ENCODE measurements at regions not wholly inside any gene's neighbourhood (a gene's known extent, or its start where the extent isn't known, plus 50 kb on each side); places are given as distances from the start of the nearest gene placed in this dataset.

GRCh38 chr6:125659887-125660286 lies 89.5 kb upstream of the HEY2 start:
- H3K27ac ChIP-seq (ENCODE audit: low read depth in 2 of 2, low read length in 2 of 2), result no peak overlapping the region
- no peaks in the 10 kb centered on the region for H3K36me3 ChIP-seq (ENCODE audit: control insufficient read depth in 2 of 2, insufficient read depth in 2 of 2, low read length in 2 of 2)
- H3K9ac ChIP-seq (ENCODE audit: low read depth in 1 of 2, low read length in 2 of 2), result no peak overlapping the region
- H3K4me3 ChIP-seq (ENCODE audit: low read length in 2 of 2), result no peak overlapping the region
- no peaks in the 10 kb centered on the region for H3K4me1 ChIP-seq (ENCODE audit: control insufficient read depth in 2 of 2, insufficient read depth in 2 of 2, low read length in 2 of 2)
- no peaks in the 10 kb centered on the region for H3K27me3 ChIP-seq (ENCODE audit: control insufficient read depth in 2 of 2, insufficient read depth in 2 of 2, low read length in 2 of 2)
- H3K9me3 ChIP-seq (ENCODE audit: control insufficient read depth in 2 of 2, low read length in 2 of 2), result no peaks in the 10 kb centered on the region

- no peaks in the 10 kb centered on the region for H3K9me3 ChIP-seq (ENCODE audit: control insufficient read depth in 2 of 2, low read length in 2 of 2)
- H3K4me1 ChIP-seq (ENCODE audit: control insufficient read depth in 2 of 2, insufficient read depth in 2 of 2, low read length in 2 of 2), result no peaks in the 10 kb centered on the region
- no peak overlapping the region for H3K9ac ChIP-seq (ENCODE audit: low read depth in 1 of 2, low read length in 2 of 2)
- no peak overlapping the region for H3K4me3 ChIP-seq (ENCODE audit: low read length in 2 of 2)
- H3K27ac ChIP-seq (ENCODE audit: low read depth in 2 of 2, low read length in 2 of 2), result no peak overlapping the region
- no peaks in the 10 kb centered on the region for H3K36me3 ChIP-seq (ENCODE audit: control insufficient read depth in 2 of 2, insufficient read depth in 2 of 2, low read length in 2 of 2)
- H3K27me3 ChIP-seq (ENCODE audit: control insufficient read depth in 2 of 2, insufficient read depth in 2 of 2, low read length in 2 of 2), result no peaks in the 10 kb centered on the region
Measured at GRCh38 chr6:125662296-125662695, 87.1 kb upstream of the HEY2 start.

GRCh38 chr6:125665295-125665814 lies 84.1 kb upstream of the HEY2 start:
- Histone ChIP-seq H3K36me3 (ENCODE audit: control insufficient read depth in 2 of 2, insufficient read depth in 2 of 2, low read length in 2 of 2) (no peaks in the 10 kb centered on the region), H3K9me3 (ENCODE audit: control insufficient read depth in 2 of 2, low read length in 2 of 2) (no peaks in the 10 kb centered on the region), H3K27ac (ENCODE audit: low read depth in 2 of 2, low read length in 2 of 2) (no peak overlapping the region), H3K4me3 (ENCODE audit: low read length in 2 of 2) (no peak overlapping the region), H3K9ac (ENCODE audit: low read depth in 1 of 2, low read length in 2 of 2) (no peak overlapping the region), H3K27me3 (ENCODE audit: control insufficient read depth in 2 of 2, insufficient read depth in 2 of 2, low read length in 2 of 2) (no peaks in the 10 kb centered on the region), H3K4me1 (ENCODE audit: control insufficient read depth in 2 of 2, insufficient read depth in 2 of 2, low read length in 2 of 2) (no peaks in the 10 kb centered on the region)

- Histone ChIP-seq H3K9ac (ENCODE audit: low read depth in 1 of 2, low read length in 2 of 2) (no peak overlapping the region), H3K9me3 (ENCODE audit: control insufficient read depth in 2 of 2, low read length in 2 of 2) (no peaks in the 10 kb centered on the region), H3K4me1 (ENCODE audit: control insufficient read depth in 2 of 2, insufficient read depth in 2 of 2, low read length in 2 of 2) (no peaks in the 10 kb centered on the region), H3K27ac (ENCODE audit: low read depth in 2 of 2, low read length in 2 of 2) (no peak overlapping the region), H3K4me3 (ENCODE audit: low read length in 2 of 2) (no peak overlapping the region), H3K36me3 (ENCODE audit: control insufficient read depth in 2 of 2, insufficient read depth in 2 of 2, low read length in 2 of 2) (no peaks in the 10 kb centered on the region), H3K27me3 (ENCODE audit: control insufficient read depth in 2 of 2, insufficient read depth in 2 of 2, low read length in 2 of 2) (no peaks in the 10 kb centered on the region)
Measured at GRCh38 chr6:125667326-125667725, 82.1 kb upstream of the HEY2 start.

GRCh38 chr6:125668071-125668470 lies 81.4 kb upstream of the HEY2 start:
- Histone ChIP-seq H3K4me1 (ENCODE audit: control insufficient read depth in 2 of 2, insufficient read depth in 2 of 2, low read length in 2 of 2) (no peaks in the 10 kb centered on the region), H3K36me3 (ENCODE audit: control insufficient read depth in 2 of 2, insufficient read depth in 2 of 2, low read length in 2 of 2) (no peaks in the 10 kb centered on the region), H3K9me3 (ENCODE audit: control insufficient read depth in 2 of 2, low read length in 2 of 2) (no peaks in the 10 kb centered on the region), H3K4me3 (ENCODE audit: low read length in 2 of 2) (no peak overlapping the region), H3K9ac (ENCODE audit: low read depth in 1 of 2, low read length in 2 of 2) (no peak overlapping the region), H3K27me3 (ENCODE audit: control insufficient read depth in 2 of 2, insufficient read depth in 2 of 2, low read length in 2 of 2) (no peaks in the 10 kb centered on the region), H3K27ac (ENCODE audit: low read depth in 2 of 2, low read length in 2 of 2) (no peak overlapping the region)

- Histone ChIP-seq H3K4me3 (ENCODE audit: low read length in 2 of 2) (no peak overlapping the region), H3K27ac (ENCODE audit: low read depth in 2 of 2, low read length in 2 of 2) (no peak overlapping the region), H3K9me3 (ENCODE audit: control insufficient read depth in 2 of 2, low read length in 2 of 2) (no peaks in the 10 kb centered on the region), H3K36me3 (ENCODE audit: control insufficient read depth in 2 of 2, insufficient read depth in 2 of 2, low read length in 2 of 2) (no peaks in the 10 kb centered on the region), H3K9ac (ENCODE audit: low read depth in 1 of 2, low read length in 2 of 2) (no peak overlapping the region), H3K4me1 (ENCODE audit: control insufficient read depth in 2 of 2, insufficient read depth in 2 of 2, low read length in 2 of 2) (no peaks in the 10 kb centered on the region), H3K27me3 (ENCODE audit: control insufficient read depth in 2 of 2, insufficient read depth in 2 of 2, low read length in 2 of 2) (peaks cover 0 to 4% of the 10 kb centered on the region in 2 donors)
Measured at GRCh38 chr6:125670568-125670967, 78.9 kb upstream of the HEY2 start.

GRCh38 chr6:125671323-125671722 lies 78.1 kb upstream of the HEY2 start:
- H3K9ac ChIP-seq (ENCODE audit: low read depth in 1 of 2, low read length in 2 of 2), result no peak overlapping the region
- H3K36me3 ChIP-seq (ENCODE audit: control insufficient read depth in 2 of 2, insufficient read depth in 2 of 2, low read length in 2 of 2), result no peaks in the 10 kb centered on the region
- no peaks in the 10 kb centered on the region for H3K9me3 ChIP-seq (ENCODE audit: control insufficient read depth in 2 of 2, low read length in 2 of 2)
- H3K4me1 ChIP-seq (ENCODE audit: control insufficient read depth in 2 of 2, insufficient read depth in 2 of 2, low read length in 2 of 2), result no peaks in the 10 kb centered on the region
- no peak overlapping the region for H3K4me3 ChIP-seq (ENCODE audit: low read length in 2 of 2)
- peaks cover 0 to 4% of the 10 kb centered on the region in 2 donors for H3K27me3 ChIP-seq (ENCODE audit: control insufficient read depth in 2 of 2, insufficient read depth in 2 of 2, low read length in 2 of 2)
- H3K27ac ChIP-seq (ENCODE audit: low read depth in 2 of 2, low read length in 2 of 2), result no peak overlapping the region

GRCh38 chr6:125674230-125674629 lies 75.2 kb upstream of the HEY2 start:
- Histone ChIP-seq H3K36me3 (ENCODE audit: control insufficient read depth in 2 of 2, insufficient read depth in 2 of 2, low read length in 2 of 2) (no peaks in the 10 kb centered on the region), H3K9ac (ENCODE audit: low read depth in 1 of 2, low read length in 2 of 2) (no peak overlapping the region), H3K9me3 (ENCODE audit: control insufficient read depth in 2 of 2, low read length in 2 of 2) (no peaks in the 10 kb centered on the region), H3K4me1 (ENCODE audit: control insufficient read depth in 2 of 2, insufficient read depth in 2 of 2, low read length in 2 of 2) (no peaks in the 10 kb centered on the region), H3K27me3 (ENCODE audit: control insufficient read depth in 2 of 2, insufficient read depth in 2 of 2, low read length in 2 of 2) (peaks cover 0 to 4% of the 10 kb centered on the region in 2 donors), H3K27ac (ENCODE audit: low read depth in 2 of 2, low read length in 2 of 2) (no peak overlapping the region), H3K4me3 (ENCODE audit: low read length in 2 of 2) (no peak overlapping the region)

- no peak overlapping the region for H3K4me3 ChIP-seq (ENCODE audit: low read length in 2 of 2)
- no peaks in the 10 kb centered on the region for H3K4me1 ChIP-seq (ENCODE audit: control insufficient read depth in 2 of 2, insufficient read depth in 2 of 2, low read length in 2 of 2)
- H3K27me3 ChIP-seq (ENCODE audit: control insufficient read depth in 2 of 2, insufficient read depth in 2 of 2, low read length in 2 of 2), result peaks cover 0 to 4% of the 10 kb centered on the region in 2 donors
- no peaks in the 10 kb centered on the region for H3K36me3 ChIP-seq (ENCODE audit: control insufficient read depth in 2 of 2, insufficient read depth in 2 of 2, low read length in 2 of 2)
- H3K27ac ChIP-seq (ENCODE audit: low read depth in 2 of 2, low read length in 2 of 2), result no peak overlapping the region
- H3K9ac ChIP-seq (ENCODE audit: low read depth in 1 of 2, low read length in 2 of 2), result no peak overlapping the region
- H3K9me3 ChIP-seq (ENCODE audit: control insufficient read depth in 2 of 2, low read length in 2 of 2), result no peaks in the 10 kb centered on the region
Measured at GRCh38 chr6:125678601-125679000, 70.8 kb upstream of the HEY2 start.

GRCh38 chr6:125679128-125679527 lies 70.3 kb upstream of the HEY2 start:
- Histone ChIP-seq H3K9me3 (ENCODE audit: control insufficient read depth in 2 of 2, low read length in 2 of 2) (peaks cover 0 to 1% of the 10 kb centered on the region in 2 donors), H3K4me1 (ENCODE audit: control insufficient read depth in 2 of 2, insufficient read depth in 2 of 2, low read length in 2 of 2) (no peaks in the 10 kb centered on the region), H3K4me3 (ENCODE audit: low read length in 2 of 2) (no peak overlapping the region), H3K27me3 (ENCODE audit: control insufficient read depth in 2 of 2, insufficient read depth in 2 of 2, low read length in 2 of 2) (peaks cover 0 to 4% of the 10 kb centered on the region in 2 donors), H3K27ac (ENCODE audit: low read depth in 2 of 2, low read length in 2 of 2) (no peak overlapping the region), H3K36me3 (ENCODE audit: control insufficient read depth in 2 of 2, insufficient read depth in 2 of 2, low read length in 2 of 2) (no peaks in the 10 kb centered on the region), H3K9ac (ENCODE audit: low read depth in 1 of 2, low read length in 2 of 2) (no peak overlapping the region)

GRCh38 chr6:125679651-125680050 lies 69.8 kb upstream of the HEY2 start:
- Histone ChIP-seq H3K36me3 (ENCODE audit: control insufficient read depth in 2 of 2, insufficient read depth in 2 of 2, low read length in 2 of 2) (no peaks in the 10 kb centered on the region), H3K9ac (ENCODE audit: low read depth in 1 of 2, low read length in 2 of 2) (no peak overlapping the region), H3K27me3 (ENCODE audit: control insufficient read depth in 2 of 2, insufficient read depth in 2 of 2, low read length in 2 of 2) (peaks cover 0 to 4% of the 10 kb centered on the region in 2 donors), H3K4me1 (ENCODE audit: control insufficient read depth in 2 of 2, insufficient read depth in 2 of 2, low read length in 2 of 2) (no peaks in the 10 kb centered on the region), H3K4me3 (ENCODE audit: low read length in 2 of 2) (no peak overlapping the region), H3K27ac (ENCODE audit: low read depth in 2 of 2, low read length in 2 of 2) (no peak overlapping the region), H3K9me3 (ENCODE audit: control insufficient read depth in 2 of 2, low read length in 2 of 2) (peaks cover 0 to 1% of the 10 kb centered on the region in 2 donors)

All from mucosa of rectum (tissue), 2 donors.